ENCODE measurements at regions not wholly inside any gene's neighbourhood (a gene's known extent, or its start where the extent isn't known, plus 50 kb on each side); places are given as distances from the start of the nearest gene placed in this dataset.
"Not testable (repeated sequence)": the region's sequence is repeated elsewhere in the genome, so short reads cannot be mapped to it uniquely, and the experiment has no call there.

DNA sequence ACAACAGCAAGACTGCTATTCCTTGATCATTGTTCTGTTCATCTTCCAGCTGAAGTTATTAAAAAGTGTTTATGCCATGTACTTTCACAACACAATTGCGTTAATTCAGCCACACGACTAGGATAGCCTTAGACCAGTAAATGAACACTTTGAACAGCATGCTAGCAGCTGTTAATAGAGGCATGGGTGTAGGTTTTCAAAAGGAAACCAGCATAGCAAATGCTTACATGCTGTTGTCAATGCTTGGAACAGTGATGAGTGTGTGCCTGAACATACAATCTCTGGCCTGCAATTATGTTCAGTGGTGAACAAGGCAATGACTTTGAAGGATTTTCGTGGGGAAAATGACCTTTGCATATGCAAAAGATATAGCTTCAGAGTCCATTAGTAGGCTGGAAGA lies 127.4 kb upstream of the RBM19 start:
- H3K27ac ChIP-seq: no peak overlapping the region
- TF ChIP-seq, protein P1, sequence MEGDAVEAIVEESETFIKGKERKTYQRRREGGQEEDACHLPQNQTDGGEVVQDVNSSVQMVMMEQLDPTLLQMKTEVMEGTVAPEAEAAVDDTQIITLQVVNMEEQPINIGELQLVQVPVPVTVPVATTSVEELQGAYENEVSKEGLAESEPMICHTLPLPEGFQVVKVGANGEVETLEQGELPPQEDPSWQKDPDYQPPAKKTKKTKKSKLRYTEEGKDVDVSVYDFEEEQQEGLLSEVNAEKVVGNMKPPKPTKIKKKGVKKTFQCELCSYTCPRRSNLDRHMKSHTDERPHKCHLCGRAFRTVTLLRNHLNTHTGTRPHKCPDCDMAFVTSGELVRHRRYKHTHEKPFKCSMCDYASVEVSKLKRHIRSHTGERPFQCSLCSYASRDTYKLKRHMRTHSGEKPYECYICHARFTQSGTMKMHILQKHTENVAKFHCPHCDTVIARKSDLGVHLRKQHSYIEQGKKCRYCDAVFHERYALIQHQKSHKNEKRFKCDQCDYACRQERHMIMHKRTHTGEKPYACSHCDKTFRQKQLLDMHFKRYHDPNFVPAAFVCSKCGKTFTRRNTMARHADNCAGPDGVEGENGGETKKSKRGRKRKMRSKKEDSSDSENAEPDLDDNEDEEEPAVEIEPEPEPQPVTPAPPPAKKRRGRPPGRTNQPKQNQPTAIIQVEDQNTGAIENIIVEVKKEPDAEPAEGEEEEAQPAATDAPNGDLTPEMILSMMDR (conservative IDR thresholded peaks at IDR 0.05): no peak
- no peak for TF ChIP-seq ZFX (IDR thresholded peaks at IDR 0.05)

DNA sequence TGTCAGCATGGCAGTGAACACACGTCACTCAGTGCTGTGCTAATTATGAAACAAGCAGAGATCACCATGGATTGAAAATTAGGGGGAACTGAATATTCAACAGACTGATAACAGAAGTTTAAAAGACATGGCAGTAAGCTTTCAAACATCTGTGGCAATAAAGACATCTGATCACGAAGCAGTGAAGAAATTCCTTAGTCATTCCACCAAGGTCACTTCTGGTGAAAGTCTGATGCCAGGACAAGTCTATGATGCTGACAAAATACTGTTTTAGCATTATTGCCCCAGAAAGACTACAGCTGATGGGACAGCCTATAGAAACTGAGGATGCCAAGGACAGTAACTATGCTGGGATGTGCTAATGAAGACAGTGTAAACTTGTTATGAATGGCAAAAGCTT lies 126.9 kb upstream of the RBM19 start:
- TF ChIP-seq, protein P1 (conservative IDR thresholded peaks at IDR 0.05): no peak
- TF ChIP-seq ZFX (IDR thresholded peaks at IDR 0.05): no peak

DNA sequence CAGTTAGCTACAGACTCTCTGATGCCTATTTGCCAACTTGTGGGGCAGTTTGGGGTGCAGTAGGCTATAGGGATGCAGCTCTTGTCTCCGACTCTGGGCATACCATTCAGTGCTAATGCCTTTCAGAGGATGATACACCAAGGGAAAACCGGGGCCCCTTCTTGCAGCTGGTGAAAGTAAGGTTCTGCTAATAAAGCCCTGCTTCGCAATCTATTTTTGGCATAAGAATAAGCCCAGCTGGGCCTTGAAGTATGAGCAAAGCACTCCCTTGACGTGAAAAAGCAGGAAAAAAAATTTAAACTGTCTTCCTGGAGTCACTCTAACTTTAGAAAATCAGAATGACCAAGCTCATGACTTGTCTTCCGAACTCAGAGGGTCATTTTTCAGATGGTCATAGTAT lies 124.1 kb upstream of the RBM19 start:
- no peak overlapping the region for H3K27ac ChIP-seq
- TF ChIP-seq, protein P1 (conservative IDR thresholded peaks at IDR 0.05): no peak
- TF ChIP-seq ZFX (IDR thresholded peaks at IDR 0.05): no peak

More for the DNA sequence above, 126.9 kb upstream of the RBM19 start:
- H3K27ac ChIP-seq: no peak overlapping the region

DNA sequence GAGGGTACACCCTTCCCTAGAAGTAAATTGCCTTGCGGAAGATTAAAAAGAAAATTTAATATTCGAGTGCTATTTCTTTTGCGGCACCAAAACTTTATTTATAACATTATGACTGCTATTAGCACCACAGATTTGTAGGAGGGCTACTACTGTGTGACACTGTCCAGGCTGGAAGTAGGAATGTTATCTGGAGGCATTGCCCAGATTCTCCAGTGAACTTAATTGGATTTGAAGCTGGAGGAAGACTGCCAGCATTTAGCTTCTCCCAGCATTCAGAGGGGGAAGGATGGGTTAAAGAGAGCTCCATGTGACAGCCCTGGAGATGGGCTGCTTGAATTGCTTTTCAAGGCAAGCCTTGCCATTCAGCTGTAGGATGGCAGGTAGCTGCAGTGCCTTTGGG lies 107.0 kb upstream of the RBM19 start:
- TF ChIP-seq ZFX (IDR thresholded peaks at IDR 0.05): no peak
- TF ChIP-seq, protein P1 (conservative IDR thresholded peaks at IDR 0.05): no peak
- no peak overlapping the region for H3K27ac ChIP-seq

DNA sequence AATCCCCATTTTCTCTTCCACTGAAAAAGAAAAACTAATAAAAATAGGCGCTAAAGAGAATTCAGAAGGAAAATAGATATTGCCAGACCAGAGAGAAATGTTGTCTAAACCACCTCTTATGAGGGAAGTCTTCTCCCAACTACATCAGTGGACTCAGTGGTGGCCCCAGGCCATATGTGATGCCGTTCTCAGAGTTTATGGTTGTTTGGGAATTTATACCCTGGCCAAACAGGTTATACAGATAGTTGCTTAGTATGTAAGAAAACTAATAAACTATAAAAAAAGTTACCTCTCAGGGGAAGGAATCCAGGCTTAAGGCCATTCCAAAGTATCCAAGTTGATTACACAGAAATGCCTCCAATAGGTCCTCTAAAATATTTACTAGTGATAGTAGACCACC lies 103.4 kb upstream of the RBM19 start:
- no peak for TF ChIP-seq ZFX (IDR thresholded peaks at IDR 0.05)
- TF ChIP-seq, protein P1 (conservative IDR thresholded peaks at IDR 0.05): no peak

DNA sequence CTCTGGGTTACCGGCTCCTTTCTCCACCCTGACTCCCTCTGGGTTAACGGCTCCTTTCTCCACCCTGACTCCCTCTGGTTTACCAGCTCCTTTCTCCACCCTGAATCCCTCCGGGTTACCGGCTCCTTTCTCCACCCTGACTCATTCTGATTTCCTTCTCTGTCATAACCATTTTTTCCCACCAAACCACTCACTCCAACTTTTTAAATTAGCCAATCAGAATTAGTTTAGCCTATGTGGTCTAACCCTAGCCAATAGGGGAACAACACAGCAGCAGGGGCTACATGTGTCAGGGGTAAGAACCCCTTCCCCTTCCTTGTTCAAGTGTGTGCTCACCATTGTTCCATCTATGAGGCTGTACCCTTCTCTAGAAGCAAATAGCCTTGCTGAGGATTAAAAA lies 98.4 kb upstream of the RBM19 start:
- TF ChIP-seq ZFX (IDR thresholded peaks at IDR 0.05): no peak
- TF ChIP-seq, protein P1 (conservative IDR thresholded peaks at IDR 0.05): no peak
- H3K27ac ChIP-seq: no peak overlapping the region

More for the DNA sequence above, 103.4 kb upstream of the RBM19 start:
- no peak overlapping the region for H3K27ac ChIP-seq

DNA sequence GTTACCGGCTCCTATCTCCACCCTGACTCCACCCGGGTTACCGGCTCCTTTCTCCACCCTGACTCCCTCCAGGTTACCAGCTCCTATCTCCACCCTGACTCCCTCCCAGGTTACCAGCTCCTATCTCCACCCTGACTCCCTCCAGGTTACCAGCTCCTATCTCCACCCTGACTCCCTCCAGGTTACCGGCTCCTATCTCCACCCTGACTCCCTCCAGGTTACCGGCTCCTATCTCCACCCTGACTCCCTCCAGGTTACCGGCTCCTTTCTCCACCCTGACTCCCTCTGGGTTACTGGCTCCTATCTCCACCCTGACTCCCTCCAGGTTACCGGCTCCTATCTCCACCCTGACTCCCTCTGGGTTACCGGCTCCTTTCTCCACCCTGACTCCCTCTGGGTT lies 97.9 kb upstream of the RBM19 start:
- H3K27ac ChIP-seq: not testable (repeated sequence)

DNA sequence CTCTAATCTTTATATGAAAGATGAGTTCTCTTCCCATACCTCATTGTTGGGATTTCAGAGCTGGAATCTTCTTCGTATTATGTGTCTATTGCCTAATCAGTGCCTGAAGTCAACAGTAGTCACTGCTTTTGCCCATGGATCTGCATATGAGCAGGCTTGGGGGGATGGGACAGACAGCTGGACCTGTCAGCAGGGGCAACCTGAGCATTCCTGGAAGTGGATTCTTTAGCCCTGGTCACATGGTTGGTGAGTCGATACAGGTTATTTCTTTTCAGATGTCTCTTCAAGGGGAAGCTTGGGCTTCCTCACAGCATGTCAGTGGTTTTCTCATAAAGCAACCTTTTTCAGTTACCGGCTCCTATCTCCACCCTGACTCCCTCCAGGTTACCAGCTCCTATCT lies 97.3 kb upstream of the RBM19 start:
- TF ChIP-seq, protein P1 (conservative IDR thresholded peaks at IDR 0.05): no peak
- TF ChIP-seq ZFX (IDR thresholded peaks at IDR 0.05): no peak
- H3K27ac ChIP-seq: no peak overlapping the region

DNA sequence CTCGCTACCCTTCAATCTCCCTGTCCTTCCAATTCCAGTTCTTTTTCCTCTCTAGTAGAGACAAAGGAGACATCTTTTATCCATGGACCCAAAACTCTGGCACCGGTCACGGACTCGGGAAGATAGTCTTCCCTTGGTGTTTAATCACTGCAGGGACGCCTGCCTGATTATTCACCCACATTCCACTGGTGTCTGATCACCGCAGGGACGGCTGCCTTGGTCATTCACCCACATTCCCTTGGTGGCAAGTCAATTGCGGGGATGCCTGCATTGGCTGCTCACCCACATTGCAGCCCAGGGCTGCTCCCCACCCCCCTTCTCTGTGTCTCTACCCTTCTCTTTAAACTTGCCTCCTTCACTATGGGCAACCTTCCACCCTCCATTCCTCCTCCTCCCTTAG lies 90.2 kb upstream of the RBM19 start:
- not testable (repeated sequence) for H3K27ac ChIP-seq
